ENCODE measurements at regions not wholly inside any gene's neighbourhood (a gene's known extent, or its start where the extent isn't known, plus 50 kb on each side); places are given as distances from the start of the nearest gene placed in this dataset.

DNA sequence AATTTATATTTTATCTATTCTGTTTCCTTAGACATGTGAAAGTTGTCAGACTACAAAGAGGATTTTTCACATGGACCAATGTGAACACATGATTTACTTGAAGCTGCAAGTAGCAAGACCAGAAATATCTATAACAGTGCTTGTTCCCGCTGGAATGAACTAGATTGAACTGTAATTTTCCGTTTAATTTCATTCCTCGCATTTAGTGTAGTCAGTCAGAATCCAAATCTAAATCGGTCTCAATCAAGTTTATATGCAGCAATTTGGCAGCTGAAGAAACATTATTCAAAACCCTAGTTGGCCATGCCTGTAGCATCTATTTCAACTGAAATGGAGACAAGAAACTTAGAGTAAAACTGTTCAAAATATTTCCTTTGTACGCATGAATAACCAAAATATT lies 570.7 kb upstream of the SLITRK5 start:
- TF ChIP-seq, protein P1, sequence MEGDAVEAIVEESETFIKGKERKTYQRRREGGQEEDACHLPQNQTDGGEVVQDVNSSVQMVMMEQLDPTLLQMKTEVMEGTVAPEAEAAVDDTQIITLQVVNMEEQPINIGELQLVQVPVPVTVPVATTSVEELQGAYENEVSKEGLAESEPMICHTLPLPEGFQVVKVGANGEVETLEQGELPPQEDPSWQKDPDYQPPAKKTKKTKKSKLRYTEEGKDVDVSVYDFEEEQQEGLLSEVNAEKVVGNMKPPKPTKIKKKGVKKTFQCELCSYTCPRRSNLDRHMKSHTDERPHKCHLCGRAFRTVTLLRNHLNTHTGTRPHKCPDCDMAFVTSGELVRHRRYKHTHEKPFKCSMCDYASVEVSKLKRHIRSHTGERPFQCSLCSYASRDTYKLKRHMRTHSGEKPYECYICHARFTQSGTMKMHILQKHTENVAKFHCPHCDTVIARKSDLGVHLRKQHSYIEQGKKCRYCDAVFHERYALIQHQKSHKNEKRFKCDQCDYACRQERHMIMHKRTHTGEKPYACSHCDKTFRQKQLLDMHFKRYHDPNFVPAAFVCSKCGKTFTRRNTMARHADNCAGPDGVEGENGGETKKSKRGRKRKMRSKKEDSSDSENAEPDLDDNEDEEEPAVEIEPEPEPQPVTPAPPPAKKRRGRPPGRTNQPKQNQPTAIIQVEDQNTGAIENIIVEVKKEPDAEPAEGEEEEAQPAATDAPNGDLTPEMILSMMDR (IDR thresholded peaks at IDR 0.05; ENCODE audit: low read depth, low read length): no peak
- no peak for TF ChIP-seq MYC (IDR thresholded peaks at IDR 0.05; ENCODE audit: low read depth, low read length)
- TF ChIP-seq POLR2A (IDR thresholded peaks at IDR 0.05; ENCODE audit: extremely low read depth, insufficient read length): no peak
- no peak for TF ChIP-seq MAX (IDR thresholded peaks at IDR 0.05; ENCODE audit: low read depth, low read length)
